ENCODE measurements at regions not wholly inside any gene's neighbourhood (a gene's known extent, or its start where the extent isn't known, plus 50 kb on each side); places are given as distances from the start of the nearest gene placed in this dataset.

- Mint-ChIP-seq H3K27me3 (ENCODE audit: low read depth) (peaks cover 9% of the 10 kb centered on the region), H3K27ac (ENCODE audit: unreplicated experiment) (no peak overlapping the region), H3K4me3 (no peak overlapping the region), H3K36me3 (ENCODE audit: low read depth) (no peaks in the 10 kb centered on the region), H3K4me1 (no peaks in the 10 kb centered on the region), H3K9me3 (no peaks in the 10 kb centered on the region)
- no peak for TF ChIP-seq CTCF (conservative IDR thresholded peaks at IDR 0.05)
- no peak for DNase-seq (ENCODE audit: low read depth, low spot score)
Observed at GRCh38 chr15:91592567-91592966, 260.9 kb upstream of the SLCO3A1 start.

DNA sequence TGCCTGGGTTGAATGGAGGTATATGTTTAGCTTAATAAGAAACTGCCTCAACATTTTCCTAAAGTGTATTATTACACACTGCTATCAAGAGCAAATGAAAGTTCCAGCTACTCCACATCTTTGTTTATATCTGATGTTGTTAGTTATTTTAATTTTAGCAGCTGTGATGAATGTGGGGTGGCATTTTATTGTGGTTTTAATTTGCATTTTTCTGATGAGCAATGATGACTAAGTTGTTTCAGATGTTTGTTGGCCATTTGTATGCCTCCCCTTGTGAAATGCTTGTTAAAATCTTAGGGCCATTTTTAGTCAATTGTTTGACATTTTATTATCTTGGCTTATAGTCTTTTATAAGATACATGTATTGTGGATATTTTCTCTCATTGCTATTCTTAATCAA is 260.4 kb upstream of the SLCO3A1 start:
- TF ChIP-seq CTCF (conservative IDR thresholded peaks at IDR 0.05) = no peak
- H3K27me3 Mint-ChIP-seq (ENCODE audit: low read depth) = peaks cover 14% of the 10 kb centered on the region
- no peaks in the 10 kb centered on the region for H3K9me3 Mint-ChIP-seq
- no peaks in the 10 kb centered on the region for H3K4me1 Mint-ChIP-seq
- DNase-seq (ENCODE audit: low read depth, low spot score) = no peak
- no peak overlapping the region for H3K4me3 Mint-ChIP-seq
- no peaks in the 10 kb centered on the region for H3K36me3 Mint-ChIP-seq (ENCODE audit: low read depth)
- H3K27ac Mint-ChIP-seq (ENCODE audit: unreplicated experiment) = no peak overlapping the region

DNA sequence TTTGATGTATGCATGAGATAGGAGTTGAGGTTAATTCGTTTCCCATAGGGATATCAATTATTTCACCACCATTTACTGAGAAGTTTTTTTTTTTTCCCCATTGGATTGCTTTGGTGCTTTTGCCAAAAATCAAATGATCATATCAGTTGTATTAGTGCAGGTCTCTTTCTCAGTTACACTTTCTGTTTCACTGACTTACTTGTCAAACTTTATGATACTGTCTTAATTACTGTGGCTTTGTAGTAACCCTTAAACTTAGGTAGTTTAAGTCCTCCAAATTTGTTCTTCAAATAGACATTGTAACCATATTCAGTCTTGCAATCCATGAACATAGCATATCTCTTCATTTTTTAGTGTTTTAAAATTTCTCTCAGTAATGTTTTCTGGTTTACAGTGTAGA is 259.9 kb upstream of the SLCO3A1 start:
- no peak for TF ChIP-seq CTCF (conservative IDR thresholded peaks at IDR 0.05)
- no peaks in the 10 kb centered on the region for H3K9me3 Mint-ChIP-seq
- DNase-seq (ENCODE audit: low read depth, low spot score) = no peak
- H3K27me3 Mint-ChIP-seq (ENCODE audit: low read depth) = peaks cover 19% of the 10 kb centered on the region
- no peak overlapping the region for H3K27ac Mint-ChIP-seq (ENCODE audit: unreplicated experiment)
- no peaks in the 10 kb centered on the region for H3K4me1 Mint-ChIP-seq
- H3K36me3 Mint-ChIP-seq (ENCODE audit: low read depth) = no peaks in the 10 kb centered on the region
- no peak overlapping the region for H3K4me3 Mint-ChIP-seq

GRCh38 chr15:91599261-91599660 is 254.2 kb upstream of the SLCO3A1 start:
- Mint-ChIP-seq H3K4me1 (no peaks in the 10 kb centered on the region), H3K36me3 (ENCODE audit: low read depth) (no peaks in the 10 kb centered on the region), H3K27ac (ENCODE audit: unreplicated experiment) (no peak overlapping the region), H3K4me3 (no peak overlapping the region), H3K9me3 (no peaks in the 10 kb centered on the region), H3K27me3 (ENCODE audit: low read depth) (peaks cover 21% of the 10 kb centered on the region)
- TF ChIP-seq CTCF (conservative IDR thresholded peaks at IDR 0.05) = no peak
- no peak for DNase-seq (ENCODE audit: low read depth, low spot score)

DNA sequence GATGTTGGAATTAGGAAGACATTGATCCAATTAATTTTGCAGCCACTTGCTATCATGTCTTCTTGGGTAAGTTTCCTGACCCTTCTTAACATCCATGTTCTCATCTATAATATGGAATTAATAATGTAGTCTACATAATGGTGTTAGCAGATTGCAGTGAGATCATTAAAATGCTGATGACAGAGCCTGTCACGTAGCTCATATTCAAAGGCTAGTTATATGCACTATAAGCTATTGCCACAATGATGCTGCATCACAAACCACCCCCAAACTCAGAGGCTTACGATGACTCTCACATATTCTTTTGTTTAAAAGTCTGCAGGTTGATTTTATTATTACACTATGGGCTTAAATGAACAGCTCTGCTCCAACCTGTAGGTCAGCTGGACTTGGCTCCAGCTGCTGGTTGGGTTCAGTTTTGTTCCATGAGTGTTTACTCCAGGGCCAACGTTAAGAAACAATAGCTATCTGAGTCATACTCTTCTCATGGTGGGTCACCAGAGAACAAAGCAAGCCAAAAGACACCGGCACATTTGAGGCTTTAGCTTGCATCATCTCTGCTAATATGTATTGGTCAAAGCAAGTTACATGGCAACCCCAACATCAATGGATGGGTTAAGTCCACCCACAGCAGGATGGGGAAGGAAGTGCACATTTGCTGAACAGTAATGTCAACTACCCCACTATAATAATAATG is 250.0 kb upstream of the SLCO3A1 start:
- Mint-ChIP-seq H3K4me3 (no peak overlapping the region), H3K27me3 (ENCODE audit: low read depth) (peaks cover 3% of the 10 kb centered on the region), H3K9me3 (no peaks in the 10 kb centered on the region), H3K4me1 (no peaks in the 10 kb centered on the region), H3K27ac (ENCODE audit: unreplicated experiment) (no peak overlapping the region), H3K36me3 (ENCODE audit: low read depth) (no peaks in the 10 kb centered on the region)
- no peak for TF ChIP-seq CTCF (conservative IDR thresholded peaks at IDR 0.05)
- no peak for DNase-seq (ENCODE audit: low read depth, low spot score)

All from neural crest cell (in vitro differentiated cells).